Stimulated activated CD4-positive, alpha-beta T cell treated with anti-CD3 and anti-CD28 coated beads, Interleukin-2, amount 100 ng/mL, for 48 hours (primary cell): ENCODE measurements at regions not wholly inside any gene's neighbourhood (a gene's known extent, or its start where the extent isn't known, plus 50 kb on each side); places are given as distances from the start of the nearest gene placed in this dataset.

Experiments used
- DNase-seq, 2 donors: peaks; one replicate each; pipeline ENCODE4 v3.0.0-alpha.2; 2020

DNA sequence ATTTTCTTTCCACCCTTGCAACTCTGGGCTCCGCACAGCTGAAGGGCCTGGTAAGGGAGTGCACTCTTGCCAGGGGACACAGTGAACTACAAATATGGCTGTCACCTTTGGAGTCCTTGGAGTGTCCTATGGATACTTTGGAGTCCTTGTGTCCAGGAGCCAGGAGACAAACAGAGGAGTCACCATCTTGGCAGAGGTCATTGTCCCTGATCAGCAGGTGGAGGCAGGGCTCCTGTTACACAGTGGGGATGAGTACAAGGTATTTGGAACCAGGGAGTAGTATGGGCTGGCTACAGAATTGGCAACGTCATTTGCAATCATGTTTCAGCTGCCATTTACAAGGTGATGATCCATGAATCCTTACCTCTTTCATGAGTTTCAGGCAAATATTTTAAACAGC, 132.5 kb downstream of the FAM161A start:
- DNase-seq = no peak

DNA sequence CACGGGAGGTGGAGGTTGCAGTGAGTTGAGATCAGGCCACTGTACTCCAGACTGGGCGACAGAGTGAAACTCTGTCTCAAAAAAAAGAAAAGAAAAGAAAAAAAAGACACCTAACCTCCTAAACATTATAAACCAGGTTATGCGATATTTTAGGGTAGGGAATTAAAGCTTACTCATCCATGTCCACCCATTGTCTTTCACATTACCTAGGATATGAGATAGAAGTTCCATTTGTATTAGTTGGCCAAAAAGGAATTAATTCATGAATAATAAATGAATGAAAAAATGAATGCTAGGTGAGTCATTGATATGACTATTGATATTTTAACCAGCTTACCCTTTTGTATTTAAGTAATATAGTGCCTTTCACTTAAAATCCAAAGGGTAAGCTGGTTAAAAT, 132.9 kb downstream of the FAM161A start:
- DNase-seq = no peak

DNA sequence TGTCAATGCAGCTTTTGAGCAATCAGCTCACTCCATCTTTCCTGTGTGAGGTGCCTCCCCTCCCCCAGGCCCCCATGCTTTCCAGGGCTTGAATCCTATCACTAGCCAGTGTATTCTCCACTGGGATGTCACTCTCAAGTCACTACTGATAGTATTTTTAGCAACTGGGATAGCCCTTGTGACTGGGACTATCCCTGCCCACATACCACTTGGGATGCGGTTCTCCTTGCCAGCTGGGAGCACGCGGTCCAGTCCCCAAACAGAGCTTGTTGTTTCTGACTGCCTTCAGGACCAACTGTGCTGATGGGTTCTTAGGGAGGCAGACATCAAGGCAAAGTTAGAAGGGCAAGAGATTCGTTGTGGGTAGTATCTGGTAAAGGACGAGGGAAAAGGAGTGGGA, 134.9 kb downstream of the FAM161A start:
- DNase-seq = no peak

DNA sequence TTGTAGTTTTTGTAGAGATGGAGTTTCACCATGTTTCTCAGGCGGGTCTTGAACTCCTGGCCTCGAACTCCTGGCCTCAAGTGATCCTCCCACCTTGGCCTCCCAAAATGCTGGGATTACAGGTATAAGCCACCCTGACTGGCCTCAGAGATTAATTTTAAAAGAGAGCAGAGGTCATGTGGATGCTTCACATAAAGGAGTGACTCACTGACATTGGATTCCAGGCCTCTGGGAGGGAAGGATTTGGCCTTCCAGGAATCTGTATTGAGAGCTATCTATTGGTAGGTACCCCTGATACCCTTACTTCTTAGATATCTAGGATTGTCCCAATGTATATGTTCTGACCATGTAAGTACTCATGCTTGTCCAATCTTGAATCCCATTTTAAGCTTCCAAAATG, 138.4 kb downstream of the FAM161A start:
- DNase-seq = no peak

DNA sequence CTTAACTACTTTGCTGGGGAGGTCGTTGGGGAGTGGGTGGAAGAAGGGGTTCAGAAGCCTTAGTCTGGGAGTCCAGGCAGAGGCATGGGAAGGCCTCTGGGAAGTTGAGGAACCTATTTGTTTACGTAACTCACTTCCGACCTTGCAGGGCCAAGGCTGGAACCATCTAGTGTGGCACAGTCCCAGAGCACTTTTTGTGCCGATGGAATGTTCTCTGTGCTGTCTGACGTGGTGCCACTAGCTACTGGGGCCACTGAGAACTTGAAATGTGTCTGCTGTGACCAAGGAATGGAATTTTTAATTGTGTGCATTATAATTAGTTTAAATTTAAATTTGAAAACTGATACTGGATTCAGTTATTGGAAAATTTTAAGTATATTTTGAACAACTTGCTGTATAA, 139.7 kb downstream of the FAM161A start:
- no peak for DNase-seq

DNA sequence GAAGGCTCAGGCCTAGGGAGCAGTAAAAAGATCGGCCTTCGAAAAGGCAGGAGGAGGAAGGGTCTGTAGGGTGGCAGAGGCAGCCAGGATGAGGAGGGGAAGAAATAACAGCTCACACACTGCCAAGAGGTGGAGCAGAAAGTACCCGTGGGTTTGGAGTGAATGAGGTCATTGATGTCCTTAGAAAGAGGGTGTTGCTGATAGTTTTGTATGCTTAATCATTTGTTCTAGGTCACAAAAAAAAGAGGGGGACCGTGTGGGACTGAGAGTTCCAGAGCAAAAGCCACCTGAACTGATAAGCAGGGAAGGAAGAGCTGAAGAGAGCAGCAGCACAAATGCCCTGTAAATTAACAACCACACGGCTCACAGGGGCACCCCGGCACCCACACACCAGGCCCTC, 140.4 kb downstream of the FAM161A start:
- DNase-seq = no peak

DNA sequence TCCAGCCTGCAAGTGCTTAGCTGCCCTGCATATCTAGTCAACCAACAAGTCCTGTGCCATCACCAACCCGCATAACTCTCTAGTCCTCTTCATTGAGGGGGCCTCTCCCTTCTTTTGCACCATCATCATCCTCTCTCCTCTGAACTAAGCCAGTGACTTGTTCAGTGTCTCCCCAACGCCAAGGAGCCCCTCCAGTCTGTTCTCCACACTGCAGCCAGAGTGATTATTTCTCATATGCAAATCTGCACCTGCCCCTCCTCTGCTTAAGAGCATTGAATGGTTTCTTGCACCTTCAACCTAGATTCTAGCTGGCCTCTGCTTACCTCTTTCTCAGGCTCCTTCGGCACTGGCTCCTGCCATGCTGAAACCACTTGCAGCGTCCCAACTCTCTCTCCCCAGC, 141.8 kb downstream of the FAM161A start:
- no peak for DNase-seq

DNA sequence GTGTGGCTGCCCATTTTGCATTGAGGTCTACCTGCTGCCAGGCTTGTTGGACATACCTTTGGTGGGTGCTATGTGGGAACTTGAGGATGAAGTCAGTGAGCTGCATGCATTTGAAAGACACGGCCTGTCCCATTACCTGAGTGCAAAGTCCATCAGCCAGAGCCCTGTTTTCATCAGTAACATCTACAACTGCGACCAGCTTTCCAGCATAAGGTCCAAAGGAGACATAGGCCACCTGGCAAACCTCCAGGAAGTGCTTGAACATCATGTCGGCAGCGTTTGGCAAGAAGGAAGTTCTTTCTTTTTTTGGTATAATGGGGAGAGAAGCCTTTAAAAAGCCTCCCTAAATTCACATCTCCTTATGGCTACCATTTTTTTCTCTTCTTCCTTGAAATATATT, 143.1 kb downstream of the FAM161A start:
- DNase-seq = no peak

DNA sequence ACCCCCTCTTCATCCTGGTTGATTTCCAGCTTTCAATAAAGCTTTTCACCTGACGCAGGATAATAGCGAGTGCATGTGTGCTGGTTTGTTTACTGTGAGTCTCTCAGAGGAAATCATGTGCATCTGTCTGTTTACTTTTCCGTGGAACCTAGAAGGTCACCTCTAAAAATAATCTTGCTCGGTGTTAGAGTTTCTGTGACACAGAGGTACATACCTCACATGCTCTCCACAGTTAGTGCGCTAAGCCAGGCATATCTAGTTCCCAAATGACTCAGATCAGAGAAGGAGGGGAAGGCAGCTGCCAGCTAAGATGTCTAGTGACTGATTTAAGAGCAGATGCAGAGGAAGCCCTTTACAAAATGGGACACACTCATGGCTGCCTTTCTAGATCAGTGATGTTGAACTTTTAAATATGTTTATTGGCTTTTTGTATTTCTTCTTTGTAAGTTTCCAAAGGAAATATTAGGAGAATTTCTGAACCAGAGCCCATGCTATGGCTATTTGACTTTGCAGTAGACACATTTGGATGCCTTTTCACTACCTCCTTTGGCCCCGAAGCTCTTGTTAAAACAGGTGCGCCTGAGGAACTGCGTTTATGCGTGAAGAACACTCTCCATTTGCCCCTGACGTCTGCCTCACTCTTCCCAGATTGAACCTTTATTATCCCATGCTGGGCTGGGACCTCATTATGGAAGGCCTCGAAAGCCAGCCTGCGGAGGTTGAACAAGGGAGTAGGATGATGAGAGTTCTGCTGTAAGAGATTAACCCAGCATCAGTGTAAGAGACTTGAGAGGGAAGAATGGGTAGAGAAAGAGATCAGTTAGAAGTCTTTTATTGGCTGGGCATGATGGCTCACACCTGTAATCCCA, 145.6 kb downstream of the FAM161A start:
- DNase-seq = no peak

DNA sequence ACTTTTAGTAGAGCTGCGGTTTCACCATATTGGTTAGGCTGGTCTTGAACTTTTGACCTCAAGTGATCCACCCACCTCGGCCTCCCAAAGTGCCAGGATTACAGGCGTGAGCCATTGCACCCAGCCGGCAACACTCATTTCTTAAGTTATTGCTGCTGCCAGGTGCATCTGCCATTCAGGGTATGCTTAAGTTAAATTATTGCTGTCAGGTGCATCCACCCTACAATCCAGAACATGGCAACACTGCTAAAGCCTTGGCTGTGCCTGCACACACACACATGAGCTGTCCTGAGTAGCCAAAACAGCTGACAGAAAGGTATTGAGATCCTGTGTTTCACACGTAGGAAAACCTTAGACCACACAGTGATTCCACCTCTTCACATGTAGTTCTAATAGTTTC, 148.2 kb downstream of the FAM161A start:
- DNase-seq = no peak

DNA sequence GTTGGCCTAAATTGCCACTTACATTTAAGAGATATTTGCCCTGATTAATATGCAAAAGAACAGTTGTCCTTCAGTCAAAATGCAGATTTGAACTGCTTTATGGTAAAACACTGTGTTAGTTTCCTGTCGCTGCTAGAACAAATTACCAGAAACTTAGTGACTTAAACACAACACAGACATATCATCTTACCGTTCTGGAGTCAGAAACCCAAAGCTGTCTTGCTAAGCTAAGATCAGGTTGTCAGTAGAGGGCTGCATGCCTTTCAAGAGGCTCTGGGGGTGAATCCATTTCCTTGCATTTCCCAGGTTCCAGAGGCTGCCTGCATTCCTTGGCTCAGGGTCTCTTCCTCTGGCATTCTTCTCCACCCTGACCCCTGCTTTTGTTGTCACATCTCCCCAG, 149.5 kb downstream of the FAM161A start:
- DNase-seq = no peak

DNA sequence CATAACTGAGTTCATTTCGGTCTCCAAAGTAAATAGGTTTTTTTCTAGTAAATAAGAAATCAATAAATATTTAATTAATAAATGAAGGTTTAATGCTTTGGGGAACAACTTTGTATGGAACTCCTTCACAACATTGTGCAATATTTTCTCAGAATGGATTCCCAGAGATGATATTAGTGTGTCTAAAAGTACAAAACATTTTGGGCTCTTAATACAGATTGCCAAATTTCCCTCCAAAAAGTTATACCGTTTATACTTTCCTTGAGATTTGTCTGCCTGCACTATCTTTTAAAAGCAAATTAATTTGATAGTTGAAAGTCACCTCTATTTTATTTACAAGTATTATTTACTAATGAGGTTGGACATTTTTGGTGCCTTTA, 151.8 kb downstream of the FAM161A start:
- no peak for DNase-seq

DNA sequence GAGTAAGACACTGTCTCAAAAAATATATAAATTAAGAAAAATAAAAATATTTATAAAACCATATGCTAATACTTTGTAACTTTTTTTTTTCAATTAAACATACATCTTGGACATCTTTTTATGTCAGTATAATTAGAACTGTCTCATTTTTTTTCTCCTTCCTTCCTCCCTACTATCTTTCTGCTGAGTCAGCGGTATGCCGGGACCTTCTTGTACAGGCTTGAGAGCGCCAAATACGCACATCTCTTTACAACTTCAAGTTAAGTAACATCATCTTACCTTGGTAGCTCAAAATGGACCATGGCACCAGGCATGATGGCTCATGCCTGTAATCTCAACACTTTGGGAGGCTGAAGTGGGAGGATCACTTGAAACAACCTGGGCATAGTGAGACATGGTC, 153.4 kb downstream of the FAM161A start:
- no peak for DNase-seq

DNA sequence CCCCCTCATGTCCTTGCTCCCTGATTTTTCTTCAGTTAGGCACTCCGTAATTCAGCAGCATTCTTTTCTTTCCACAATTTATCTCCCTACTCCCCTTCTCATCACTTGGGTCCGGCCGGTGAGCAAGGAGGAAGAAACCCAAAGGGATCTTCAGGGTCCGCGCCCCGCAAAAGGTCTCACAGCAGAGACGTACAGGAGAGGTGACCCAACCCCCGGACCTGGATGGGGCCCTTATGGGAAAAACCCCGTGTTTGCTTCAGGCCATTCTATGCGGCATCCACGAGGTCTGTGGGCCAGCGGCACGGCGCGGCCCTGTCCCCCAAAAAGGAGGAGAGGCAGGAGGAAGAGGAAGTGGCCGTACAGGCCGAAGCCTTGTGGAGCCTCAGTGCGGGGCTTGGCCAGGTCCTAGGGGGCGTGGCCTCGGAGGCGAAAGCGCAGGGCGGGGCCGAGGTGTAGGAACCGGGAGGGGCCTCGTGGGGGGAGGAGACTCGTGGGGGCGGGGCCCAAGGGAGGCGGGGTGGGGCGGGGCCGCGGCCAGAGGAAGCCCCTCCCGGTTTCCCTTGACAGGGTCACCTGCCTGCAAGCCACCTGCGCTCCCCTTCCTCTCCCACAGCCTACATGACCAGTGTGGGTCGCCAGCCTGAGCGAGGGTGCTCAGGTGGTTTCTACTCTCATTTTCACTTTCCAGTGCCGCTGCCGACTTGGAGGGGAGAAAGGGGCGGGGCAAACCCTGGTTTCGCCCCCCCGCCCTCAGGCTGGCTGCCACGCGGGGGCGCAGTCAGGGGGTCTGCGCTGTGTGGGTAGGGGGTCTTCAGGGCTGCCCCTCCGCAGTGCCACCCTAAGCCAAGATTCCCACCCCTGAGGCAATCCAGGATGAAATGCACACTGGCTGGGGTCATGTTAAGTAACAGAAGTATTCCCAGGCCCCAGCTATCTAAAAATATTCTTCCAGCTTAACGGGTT, 156.4 kb upstream of the XPO1 start:
- peak; percentile 81 to 86 for DNase-seq

DNA sequence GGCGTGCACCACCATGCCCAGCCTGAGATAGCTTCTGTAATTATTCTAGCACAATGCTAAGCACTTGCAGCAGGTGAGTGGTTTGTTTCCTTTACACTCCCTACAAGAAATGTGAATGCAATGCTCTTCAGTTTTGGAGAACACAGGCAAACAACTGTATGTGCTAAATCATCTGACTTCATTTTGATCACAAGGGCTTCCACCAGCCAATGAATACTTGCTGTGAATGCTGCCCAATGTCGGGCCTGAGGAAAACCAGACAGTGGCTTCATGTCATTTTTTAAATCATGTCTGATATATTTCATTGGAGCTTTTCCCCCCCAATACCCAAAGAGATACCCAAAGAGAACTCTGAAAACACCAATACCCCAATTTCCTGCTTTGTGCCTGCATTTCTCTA, 155.6 kb upstream of the XPO1 start:
- DNase-seq = no peak

DNA sequence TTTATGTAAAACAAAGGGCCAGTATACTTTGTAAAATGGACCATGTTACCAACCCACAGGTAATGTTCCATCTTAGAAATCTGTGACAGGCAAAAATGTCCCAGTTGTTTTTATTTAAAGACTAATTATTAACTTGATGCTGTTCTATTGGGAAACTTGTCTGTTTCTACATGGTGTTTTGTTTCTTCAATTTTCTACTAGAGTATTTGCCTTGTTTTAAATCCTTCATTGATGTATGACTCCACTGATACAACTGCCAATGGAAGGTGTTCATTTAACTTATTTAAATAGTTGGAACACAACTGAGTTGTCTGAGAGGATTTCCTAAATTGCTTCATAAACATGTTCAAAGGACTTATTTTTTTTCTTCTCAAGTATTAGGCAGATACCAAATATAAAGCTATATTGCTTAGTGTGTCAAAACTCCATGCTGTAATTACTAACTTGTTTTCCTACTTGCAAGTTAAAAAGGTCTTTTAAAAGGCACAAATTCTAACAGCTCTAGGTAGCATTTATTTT, 152.0 kb upstream of the XPO1 start:
- no peak for DNase-seq

DNA sequence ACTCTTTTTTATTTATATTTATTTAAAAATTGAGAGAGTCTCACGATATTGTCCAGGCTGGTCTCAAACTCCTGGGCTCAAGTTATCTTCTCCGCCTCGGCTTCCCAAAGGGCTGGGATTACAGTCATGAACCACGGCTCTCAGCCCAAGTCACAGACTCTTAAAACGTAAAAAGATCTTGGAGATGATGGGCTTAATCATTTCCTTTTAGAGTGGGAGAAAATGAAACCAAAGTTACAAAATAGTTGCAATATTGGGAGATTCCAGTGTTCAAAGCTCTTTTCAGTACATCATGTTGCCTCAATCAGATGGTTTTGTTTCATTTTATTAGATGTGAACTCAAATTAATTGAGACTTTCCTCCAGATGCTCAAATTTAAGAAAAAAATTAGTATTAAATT, 151.4 kb upstream of the XPO1 start:
- DNase-seq = no peak

DNA sequence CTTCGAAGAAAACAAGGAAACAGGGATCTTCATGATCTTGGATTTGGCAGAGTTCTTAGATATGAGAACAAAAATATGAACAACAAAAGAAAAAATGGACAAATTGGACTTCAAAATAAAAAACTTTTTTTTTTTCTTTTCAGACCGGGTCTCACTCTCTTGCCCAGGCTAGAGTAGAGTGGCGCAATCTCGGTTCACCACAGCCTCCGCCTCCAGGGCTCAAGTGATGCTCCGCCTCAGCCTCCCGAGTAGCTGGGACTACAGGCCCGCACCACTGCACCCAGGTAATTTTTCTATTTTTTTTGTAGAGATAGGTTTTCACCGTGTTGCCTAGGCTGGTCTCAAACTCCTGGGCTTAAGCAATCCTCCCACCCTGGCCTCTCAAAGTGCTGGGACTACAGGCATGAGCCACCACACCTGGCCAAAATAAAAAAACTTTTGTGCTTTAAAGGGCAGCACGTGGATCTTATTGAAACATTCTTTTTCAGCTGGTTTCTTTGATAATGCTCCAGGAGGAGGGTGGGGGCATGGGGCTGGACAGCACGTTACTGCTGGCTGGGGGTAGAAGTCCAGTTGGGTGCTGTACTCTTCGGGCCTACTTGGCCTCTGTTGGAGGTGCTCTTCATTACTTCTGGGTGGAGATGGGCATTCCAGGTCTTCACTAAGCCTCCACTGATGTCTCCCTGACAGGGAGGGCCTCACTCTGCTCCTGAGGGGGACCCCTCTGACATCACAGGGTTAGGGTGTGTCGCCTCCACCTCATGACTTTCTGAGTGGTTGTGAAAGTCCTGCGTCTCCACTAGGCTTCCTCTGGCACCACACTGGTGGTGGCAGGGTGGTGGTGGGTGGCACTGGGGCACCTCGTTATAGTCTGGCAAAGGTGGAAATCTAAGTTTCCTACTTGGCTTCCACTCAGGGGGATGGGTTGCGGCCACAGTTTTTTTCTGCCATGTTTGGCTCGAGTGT, 150.5 kb upstream of the XPO1 start:
- no peak for DNase-seq

DNA sequence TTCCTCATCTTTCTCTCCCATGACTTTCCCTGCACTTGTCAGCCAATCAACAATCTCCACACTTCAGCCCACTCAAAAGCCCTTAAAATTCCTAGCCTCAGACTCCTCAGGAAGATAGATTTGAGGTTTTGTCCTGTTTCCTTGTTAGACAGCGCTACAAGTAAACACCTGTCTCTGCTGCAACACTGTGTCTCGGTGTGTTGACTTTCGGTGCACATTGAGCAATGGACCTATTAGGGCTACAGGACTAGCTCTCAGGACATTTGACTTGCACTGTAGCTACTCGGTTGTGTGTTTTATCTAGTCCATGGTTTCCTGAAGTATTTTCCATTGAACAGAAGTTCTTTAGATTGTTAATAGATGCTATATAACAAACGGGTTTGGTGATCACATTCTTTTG, 140.9 kb upstream of the XPO1 start:
- no peak for DNase-seq

DNA sequence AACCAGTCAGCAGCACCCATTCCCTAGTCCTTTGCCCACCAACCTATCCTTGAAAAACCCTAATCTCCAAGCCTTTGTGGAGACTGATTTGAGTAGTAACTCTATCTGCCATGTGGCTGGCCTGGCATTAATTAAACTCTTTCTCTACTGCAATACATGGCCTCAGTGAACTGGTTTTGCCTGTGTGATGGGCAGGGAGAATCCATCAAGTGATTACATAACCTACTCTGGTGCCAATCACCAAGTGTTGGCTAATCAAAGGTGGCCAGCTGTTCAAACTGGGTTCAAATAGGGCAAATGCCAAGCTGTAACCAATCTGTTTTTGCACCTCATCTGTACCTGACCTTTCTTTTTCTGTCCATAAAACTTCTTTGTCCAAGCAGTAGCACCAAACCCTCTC, 139.8 kb upstream of the XPO1 start:
- DNase-seq = no peak

DNA sequence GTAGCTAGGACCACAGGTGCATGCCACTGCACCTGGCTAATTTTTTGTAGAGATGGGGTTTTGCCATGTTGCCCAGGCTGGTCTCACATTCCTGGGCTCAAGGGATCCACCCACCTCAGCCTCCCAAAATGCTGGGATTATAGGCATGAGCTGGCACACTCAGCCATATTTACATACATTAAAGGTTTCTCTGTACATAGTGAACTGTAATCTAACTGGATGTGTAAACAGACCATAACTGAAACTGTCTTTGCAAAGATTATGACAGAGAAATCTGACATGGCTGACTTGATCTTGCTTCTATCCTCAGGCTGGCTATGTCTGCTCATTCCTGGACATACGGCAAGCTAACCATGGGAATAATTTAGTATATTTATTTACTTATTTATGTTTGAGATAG, 139.2 kb upstream of the XPO1 start:
- no peak for DNase-seq

DNA sequence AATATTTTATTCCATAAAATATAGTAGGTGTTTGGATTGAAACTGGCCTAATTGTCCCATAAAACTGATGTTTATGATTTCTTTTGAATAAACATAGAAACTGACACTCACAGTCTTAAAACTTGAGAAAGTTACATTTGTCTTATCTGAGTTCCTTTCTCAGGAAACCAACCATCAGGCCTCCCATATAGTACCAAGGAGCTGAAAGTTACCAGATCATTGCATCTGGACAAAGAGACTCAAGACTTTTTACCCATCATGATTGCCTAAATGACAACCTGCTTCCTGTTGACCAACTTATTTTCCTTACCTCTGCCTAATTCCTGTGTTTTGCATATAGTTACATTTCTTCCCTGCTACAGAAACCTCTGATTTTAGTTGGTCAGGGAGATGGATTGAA, 137.0 kb upstream of the XPO1 start:
- DNase-seq = no peak
